C4-2B (cell line): ENCODE measurements at regions not wholly inside any gene's neighbourhood (a gene's known extent, or its start where the extent isn't known, plus 50 kb on each side); places are given as distances from the start of the nearest gene placed in this dataset.

ENCODE experiments used
- CTCF ChIP-seq: fragments of 450-650 bp; conservative IDR thresholded peaks from 2 replicates; pipeline ENCODE4 v1.5.1; 2017; ENCODE audit warnings: mild to moderate bottlenecking
- ZFX ChIP-seq: fragments of 450-650 bp; IDR thresholded peaks from 2 replicates; pipeline ENCODE4 v1.6.1; 2017

GRCh38 chr7:15834446-15834845 is 148.0 kb upstream of the MEOX2 start:
- TF ChIP-seq CTCF (no peak), ZFX (no peak)
